DND-41 (cell line): ENCODE measurements at regions not wholly inside any gene's neighbourhood (a gene's known extent, or its start where the extent isn't known, plus 50 kb on each side); places are given as distances from the start of the nearest gene placed in this dataset.

Experiments
- ATAC-seq: fragments of 200-7000 bp; cut with Tn5 transposase; 3 replicates; pipeline ENCODE4 v1.9.1; 2021; ENCODE audit warnings: low read depth; ENCODE audit not compliant: insufficient read depth
- DNase-seq: peaks from one replicate; pipeline ENCODE4 v3.0.0-alpha.2; 2020
- H2AFZ ChIP-seq: 2 replicates; pipeline ENCODE4 v1.6.0; 2012; ENCODE audit warnings: low read depth, low read length
- H3K27ac ChIP-seq: 2 replicates; pipeline ENCODE4 v1.5.1; 2012; ENCODE audit warnings: low read length, inconsistent platforms
- H3K27me3 ChIP-seq: fragments of 200-600 bp; sonication (generic); 2 replicates; pipeline ENCODE4 v1.6.0; 2012; ENCODE audit warnings: low read length, mild to moderate bottlenecking, inconsistent platforms; ENCODE audit not compliant: insufficient read depth, poor library complexity
- H3K36me3 ChIP-seq: 2 replicates; pipeline ENCODE4 v1.5.1; 2012; ENCODE audit warnings: low read length, inconsistent platforms; ENCODE audit not compliant: insufficient read depth
- H3K4me1 ChIP-seq: 2 replicates; pipeline ENCODE4 v1.5.1; 2012; ENCODE audit warnings: mild to moderate bottlenecking, low read length; ENCODE audit not compliant: insufficient read depth
- H3K4me2 ChIP-seq: 2 replicates; pipeline ENCODE4 v1.6.0; 2012; ENCODE audit warnings: mild to moderate bottlenecking, moderate library complexity, low read length, inconsistent platforms; ENCODE audit not compliant: insufficient read depth
- H3K4me3 ChIP-seq, 2 experiments: fragments of 200-600 bp in 1 of 2; shearing (Covaris generic) in 1 of 2; 2 replicates each; pipeline ENCODE4 v1.5.1; 2012 to 2016; ENCODE audit warnings: inconsistent platforms in 2 of 2, low read length in 2 of 2, mild to moderate bottlenecking in 2 of 2, low read depth in 1 of 2, moderate library complexity in 1 of 2
- H3K79me2 ChIP-seq: 2 replicates; pipeline ENCODE4 v1.6.0; 2012; ENCODE audit warnings: low read length, inconsistent platforms; ENCODE audit not compliant: insufficient read depth
- H3K9ac ChIP-seq: 2 replicates; pipeline ENCODE4 v1.6.0; 2012; ENCODE audit warnings: low read depth, mild to moderate bottlenecking, inconsistent platforms, low read length, moderate library complexity
- H3K9me3 ChIP-seq: 2 replicates; pipeline ENCODE4 v1.5.1; 2012; ENCODE audit warnings: low read length, moderate library complexity, mild to moderate bottlenecking, inconsistent platforms; ENCODE audit not compliant: insufficient read depth, severe bottlenecking
- H4K20me1 ChIP-seq: 2 replicates; pipeline ENCODE4 v1.6.0; 2012; ENCODE audit warnings: low read length; ENCODE audit not compliant: insufficient read depth
- CTCF ChIP-seq: IDR thresholded peaks from 2 replicates; pipeline ENCODE4 v1.5.1; 2012; ENCODE audit warnings: borderline replicate concordance, low read length, moderate library complexity, mild to moderate bottlenecking; ENCODE audit not compliant: poor library complexity, severe bottlenecking; ENCODE audit errors: extremely low read depth
- EZH2 ChIP-seq: IDR thresholded peaks from 3 replicates; pipeline ENCODE4 v1.6.1; 2012; ENCODE audit warnings: borderline replicate concordance, low read depth, mild to moderate bottlenecking, moderate library complexity, low read length, inconsistent platforms; ENCODE audit not compliant: severe bottlenecking

- Histone ChIP-seq H3K27me3 (peaks cover 34% of the 10 kb centered on the region), H3K4me3 (no peak overlapping the region), H3K79me2 (no peaks in the 10 kb centered on the region), H3K9ac (no peak overlapping the region), H3K27ac (no peak overlapping the region), H3K9me3 (peaks cover 10% of the 10 kb centered on the region), H3K4me2 (no peak overlapping the region), H2AFZ (no peak overlapping the region), H3K36me3 (no peaks in the 10 kb centered on the region), H4K20me1 (no peaks in the 10 kb centered on the region), H3K4me1 (peaks cover 13% of the 10 kb centered on the region)
- DNase-seq (no peak), ATAC-seq (no peak)
- TF ChIP-seq EZH2 (no peak), CTCF (no peak)
Measured at GRCh38 chr2:196589419-196589818, 50.1 kb upstream of the CCDC150 start.
